GM21576 (cell line): ENCODE measurements at regions not wholly inside any gene's neighbourhood (a gene's known extent, or its start where the extent isn't known, plus 50 kb on each side); places are given as distances from the start of the nearest gene placed in this dataset.
"Not testable (repeated sequence)": the region's sequence is repeated elsewhere in the genome, so short reads cannot be mapped to it uniquely, and the experiment has no call there.

Source experiments
- ATAC-seq: cut with Tn5 transposase; IDR thresholded peaks from one replicate; pipeline ENCODE4 v1.9.1; 2021; ENCODE audit warnings: mild to moderate bottlenecking, moderate library complexity; ENCODE audit not compliant: unreplicated experiment

GRCh38 chr10:2076528-2076927 lies 339.2 kb upstream of the ADARB2 start:
- ATAC-seq: no peak

- ATAC-seq: no peak
Observed at GRCh38 chr10:2067015-2067414, 329.7 kb upstream of the ADARB2 start.

GRCh38 chr10:2054728-2055127 lies 317.4 kb upstream of the ADARB2 start:
- no peak for ATAC-seq

GRCh38 chr10:2053805-2054204 lies 316.5 kb upstream of the ADARB2 start:
- no peak for ATAC-seq

- no peak for ATAC-seq
Observed at GRCh38 chr10:2051108-2051507, 313.8 kb upstream of the ADARB2 start.

GRCh38 chr10:2049560-2049959 lies 312.2 kb upstream of the ADARB2 start:
- ATAC-seq: no peak

- no peak for ATAC-seq
Observed at GRCh38 chr10:2048337-2048973, 311.1 kb upstream of the ADARB2 start.

GRCh38 chr10:2047679-2048078 lies 310.4 kb upstream of the ADARB2 start:
- ATAC-seq: no peak

GRCh38 chr10:2043379-2043778 lies 306.1 kb upstream of the ADARB2 start:
- no peak for ATAC-seq

GRCh38 chr10:2038036-2038435 lies 300.7 kb upstream of the ADARB2 start:
- ATAC-seq: no peak

GRCh38 chr10:2037246-2037645 lies 299.9 kb upstream of the ADARB2 start:
- ATAC-seq: no peak

GRCh38 chr10:2036209-2036608 lies 298.9 kb upstream of the ADARB2 start:
- no peak for ATAC-seq

GRCh38 chr10:2030046-2030445 lies 292.7 kb upstream of the ADARB2 start:
- ATAC-seq: no peak

- no peak for ATAC-seq
Observed at GRCh38 chr10:2026936-2027335, 289.6 kb upstream of the ADARB2 start.

- ATAC-seq: not testable (repeated sequence)
Observed at GRCh38 chr10:2024750-2025149, 287.4 kb upstream of the ADARB2 start.

- ATAC-seq: no peak
Observed at GRCh38 chr10:2023687-2024086, 286.4 kb upstream of the ADARB2 start.

- no peak for ATAC-seq
Observed at GRCh38 chr10:2022401-2022800, 285.1 kb upstream of the ADARB2 start.

GRCh38 chr10:2020836-2021235 lies 283.5 kb upstream of the ADARB2 start:
- ATAC-seq: no peak

GRCh38 chr10:2019803-2020202 lies 282.5 kb upstream of the ADARB2 start:
- no peak for ATAC-seq

- no peak for ATAC-seq
Observed at GRCh38 chr10:2019281-2019680, 282.0 kb upstream of the ADARB2 start.

- no peak for ATAC-seq
Observed at GRCh38 chr10:2014541-2014940, 277.2 kb upstream of the ADARB2 start.

- no peak for ATAC-seq
Observed at GRCh38 chr10:2012209-2012608, 274.9 kb upstream of the ADARB2 start.

- ATAC-seq: no peak
Observed at GRCh38 chr10:2011106-2011716, 273.9 kb upstream of the ADARB2 start.
